ENCODE measurements at regions not wholly inside any gene's neighbourhood (a gene's known extent, or its start where the extent isn't known, plus 50 kb on each side); places are given as distances from the start of the nearest gene placed in this dataset.

- Histone ChIP-seq H3K4me3 (no peak overlapping the region), H3K27ac (peak overlapping the region in 1 of 2 donors; percentile 31)
- no peak for DNase-seq (ENCODE audit: low spot score)
- no peak for TF ChIP-seq CTCF (IDR thresholded peaks at IDR 0.05)
Measured at GRCh38 chr7:3194501-3195141, 106.4 kb upstream of the SDK1 start.

GRCh38 chr7:3195160-3195559 lies 105.9 kb upstream of the SDK1 start:
- DNase-seq (ENCODE audit: low spot score): no peak
- H3K27ac ChIP-seq: peak overlapping the region in 1 of 2 donors; percentile 31
- no peak for TF ChIP-seq CTCF (IDR thresholded peaks at IDR 0.05)
- no peak overlapping the region for H3K4me3 ChIP-seq

GRCh38 chr7:3196629-3197400 lies 104.2 kb upstream of the SDK1 start:
- TF ChIP-seq CTCF (IDR thresholded peaks at IDR 0.05): no peak
- no peak overlapping the region for H3K27ac ChIP-seq
- H3K4me3 ChIP-seq: no peak overlapping the region
- no peak for DNase-seq (ENCODE audit: low spot score)

GRCh38 chr7:3197567-3198213 lies 103.4 kb upstream of the SDK1 start:
- Histone ChIP-seq H3K27ac (no peak overlapping the region), H3K4me3 (no peak overlapping the region)
- TF ChIP-seq CTCF (IDR thresholded peaks at IDR 0.05): no peak

GRCh38 chr7:3198316-3198715 lies 102.7 kb upstream of the SDK1 start:
- no peak overlapping the region for H3K27ac ChIP-seq
- no peak overlapping the region for H3K4me3 ChIP-seq
- no peak for DNase-seq (ENCODE audit: low spot score)
- no peak for TF ChIP-seq CTCF (IDR thresholded peaks at IDR 0.05)

More at GRCh38 chr7:3197567-3198213, 103.4 kb upstream of the SDK1 start:
- DNase-seq (ENCODE audit: low spot score): no peak

- no peak for TF ChIP-seq CTCF (IDR thresholded peaks at IDR 0.05)
- DNase-seq (ENCODE audit: low spot score): no peak
- Histone ChIP-seq H3K27ac (no peak overlapping the region), H3K4me3 (no peak overlapping the region)
Measured at GRCh38 chr7:3200504-3200903, 100.5 kb upstream of the SDK1 start.

All from coronary artery (tissue), 2 donors.